Mesenchymal stem cell (in vitro differentiated cells and primary cell): ENCODE measurements at regions not wholly inside any gene's neighbourhood (a gene's known extent, or its start where the extent isn't known, plus 50 kb on each side); places are given as distances from the start of the nearest gene placed in this dataset.

Experiments
- DNase-seq: peaks from one replicate; pipeline ENCODE4 v3.0.0-alpha.2; 2013
- H2AFZ ChIP-seq: one replicate; pipeline ENCODE4 v1.6.1; 2013; ENCODE audit warnings: low read depth, mild to moderate bottlenecking, control low read depth, inconsistent platforms, low read length, moderate library complexity
- H2AK5ac ChIP-seq: 2 replicates; pipeline ENCODE4 v1.6.1; 2013; ENCODE audit warnings: low read length, moderate library complexity, mild to moderate bottlenecking, inconsistent platforms; ENCODE audit not compliant: severe bottlenecking
- H2BK120ac ChIP-seq: one replicate; pipeline ENCODE4 v1.6.1; 2013; ENCODE audit warnings: low read depth, mild to moderate bottlenecking, inconsistent platforms, low read length, moderate library complexity
- H2BK12ac ChIP-seq, 2 experiments: one replicate each; pipeline ENCODE4 v1.6.1; 2013; ENCODE audit warnings: inconsistent platforms in 2 of 2, low read length in 2 of 2, mild to moderate bottlenecking in 2 of 2, moderate library complexity in 2 of 2, control low read depth in 1 of 2
- H2BK15ac ChIP-seq: one replicate; pipeline ENCODE4 v1.6.1; 2013; ENCODE audit warnings: mild to moderate bottlenecking, low read depth, inconsistent platforms; ENCODE audit not compliant: poor library complexity, severe bottlenecking
- H2BK5ac ChIP-seq: 2 replicates; pipeline ENCODE4 v1.6.1; 2013; ENCODE audit warnings: low read depth, mild to moderate bottlenecking, low read length, control low read depth, inconsistent platforms; ENCODE audit not compliant: poor library complexity, severe bottlenecking
- H3K14ac ChIP-seq, 2 experiments: one replicate each; pipeline ENCODE4 v1.6.1; 2013; ENCODE audit warnings: inconsistent platforms in 2 of 2, low read length in 2 of 2, control low read depth in 1 of 2, mild to moderate bottlenecking in 1 of 2, moderate library complexity in 1 of 2
- H3K18ac ChIP-seq, 2 experiments: one replicate each; pipeline ENCODE4 v1.6.1; 2013; ENCODE audit warnings: inconsistent platforms in 2 of 2, low read length in 2 of 2, control low read depth in 1 of 2, low read depth in 1 of 2, mild to moderate bottlenecking in 1 of 2
- H3K23ac ChIP-seq, 2 experiments: one replicate each; pipeline ENCODE4 v1.6.1; 2013; ENCODE audit warnings: inconsistent platforms in 2 of 2, low read length in 2 of 2, mild to moderate bottlenecking in 2 of 2, moderate library complexity in 2 of 2, control low read depth in 1 of 2
- H3K27ac ChIP-seq: 2 replicates; pipeline ENCODE4 v1.5.1; 2013; ENCODE audit warnings: mild to moderate bottlenecking, moderate library complexity, low read length, control low read depth, inconsistent platforms; ENCODE audit not compliant: poor library complexity, severe bottlenecking
- H3K27me3 ChIP-seq, 2 experiments: 2 replicates each; pipeline versions ENCODE4 v1.6.1 to v1.7.0; 2013; ENCODE audit warnings: low read length in 2 of 2, mild to moderate bottlenecking in 2 of 2, moderate library complexity in 2 of 2, control low read depth in 1 of 2, inconsistent platforms in 1 of 2; ENCODE audit not compliant: control insufficient read depth in 1 of 2, insufficient read depth in 1 of 2
- H3K36me3 ChIP-seq, 2 experiments: 2 replicates each; pipeline versions ENCODE4 v1.6.1 to v1.7.0; 2013; ENCODE audit warnings: low read length in 2 of 2, control low read depth in 1 of 2, inconsistent platforms in 1 of 2, low read depth in 1 of 2, mild to moderate bottlenecking in 1 of 2; ENCODE audit not compliant: insufficient read depth in 2 of 2, control insufficient read depth in 1 of 2
- H3K4ac ChIP-seq, 2 experiments: one replicate each; pipeline ENCODE4 v1.6.1; 2013; ENCODE audit warnings: inconsistent platforms in 2 of 2, low read length in 2 of 2, mild to moderate bottlenecking in 2 of 2, moderate library complexity in 2 of 2, control low read depth in 1 of 2, low read depth in 1 of 2
- H3K4me1 ChIP-seq: 2 replicates; pipeline ENCODE4 v1.6.1; 2013; ENCODE audit warnings: low read depth, low read length, control low read depth; ENCODE audit not compliant: control insufficient read depth, insufficient read depth
- H3K4me2 ChIP-seq: 2 replicates; pipeline ENCODE4 v1.6.1; 2013; ENCODE audit warnings: low read length, mild to moderate bottlenecking, inconsistent platforms; ENCODE audit not compliant: poor library complexity, severe bottlenecking
- H3K4me3 ChIP-seq, 2 experiments: 2 replicates each; pipeline versions ENCODE4 v1.5.1 to v1.7.0; 2013; ENCODE audit warnings: low read length in 2 of 2, mild to moderate bottlenecking in 2 of 2, control low read depth in 1 of 2, low read depth in 1 of 2; ENCODE audit not compliant: insufficient read depth in 1 of 2
- H3K79me1 ChIP-seq: replicated peaks from 2 replicates; pipeline ENCODE4 v1.6.1; 2013; ENCODE audit warnings: mild to moderate bottlenecking, control low read depth, low read length, inconsistent platforms; ENCODE audit not compliant: poor library complexity, severe bottlenecking
- H3K9ac ChIP-seq: 2 replicates; pipeline ENCODE4 v1.7.0; 2013; ENCODE audit warnings: mild to moderate bottlenecking, low read length, moderate library complexity
- H3K9me3 ChIP-seq: 2 replicates; pipeline ENCODE4 v1.7.0; 2013; ENCODE audit warnings: mild to moderate bottlenecking, low read length; ENCODE audit not compliant: control insufficient read depth
- H4K8ac ChIP-seq: one replicate; pipeline ENCODE4 v1.6.1; 2013; ENCODE audit warnings: inconsistent platforms, mild to moderate bottlenecking, low read length, moderate library complexity
- H4K91ac ChIP-seq: one replicate; pipeline ENCODE4 v1.6.1; 2013; ENCODE audit warnings: mild to moderate bottlenecking, low read length, inconsistent platforms
- WGBS: methylation state at CpG from one replicate; pipeline ENCODE4 v1.1.7; 2013; ENCODE audit warnings: mixed read lengths; 5-methylcytosine and 5-hydroxymethylcytosine counted together

GRCh38 chr3:29011966-29012365, 268.9 kb upstream of the RBMS3 start:
- Histone ChIP-seq H3K4ac (no peak overlapping the region), H3K14ac (no peak overlapping the region), H4K91ac (no peak overlapping the region), H3K4me3 (no peak overlapping the region), H2BK15ac (no peak overlapping the region), H3K18ac (no peak overlapping the region), H3K9me3 (no peaks in the 10 kb centered on the region), H2AK5ac (no peak overlapping the region), H3K9ac (no peak overlapping the region), H4K8ac (no peak overlapping the region), H3K23ac (no peak overlapping the region), H3K4me2 (no peak overlapping the region), H3K4me1 (no peaks in the 10 kb centered on the region), H2BK12ac (no peak overlapping the region), H3K27me3 (no peaks in the 10 kb centered on the region), H2AFZ (no peak overlapping the region), H3K79me1 (no peaks in the 10 kb centered on the region), H2BK5ac (no peak overlapping the region), H3K27ac (no peak overlapping the region), H2BK120ac (no peak overlapping the region), H3K36me3 (no peaks in the 10 kb centered on the region)
- no peak for DNase-seq
- 92% methylated on average over 2 of the region's 3 CpGs for WGBS

- H3K9ac ChIP-seq: no peak overlapping the region
- H2AK5ac ChIP-seq: no peak overlapping the region
- H3K18ac ChIP-seq: no peak overlapping the region
- H3K27me3 ChIP-seq: no peaks in the 10 kb centered on the region
- no peak overlapping the region for H2BK15ac ChIP-seq
- DNase-seq: no peak
- no peak overlapping the region for H3K14ac ChIP-seq
- no peaks in the 10 kb centered on the region for H3K4me1 ChIP-seq
- H3K4me2 ChIP-seq: no peak overlapping the region
- no peak overlapping the region for H3K4me3 ChIP-seq
- H3K27ac ChIP-seq: no peak overlapping the region
- H3K9me3 ChIP-seq: no peaks in the 10 kb centered on the region
- H2BK120ac ChIP-seq: no peak overlapping the region
- no peaks in the 10 kb centered on the region for H3K36me3 ChIP-seq
- H4K91ac ChIP-seq: no peak overlapping the region
- 100% methylated on average over 1 of the region's 1 CpG for WGBS
- H2BK12ac ChIP-seq: no peak overlapping the region
- no peak overlapping the region for H4K8ac ChIP-seq
- H3K79me1 ChIP-seq: no peaks in the 10 kb centered on the region
- no peak overlapping the region for H3K4ac ChIP-seq
- no peak overlapping the region for H3K23ac ChIP-seq
- H2BK5ac ChIP-seq: no peak overlapping the region
- no peak overlapping the region for H2AFZ ChIP-seq
These were observed 257.9 kb upstream of the RBMS3 start for GRCh38 chr3:29022976-29023375.

GRCh38 chr3:29026286-29026685, 254.6 kb upstream of the RBMS3 start:
- H3K9ac ChIP-seq: no peak overlapping the region
- no peak overlapping the region for H2BK12ac ChIP-seq
- no peak overlapping the region for H3K4me2 ChIP-seq
- no peak overlapping the region for H4K8ac ChIP-seq
- WGBS: no CpG with 5 or more reads among the region's 2 CpGs
- H3K4me1 ChIP-seq: no peaks in the 10 kb centered on the region
- no peak overlapping the region for H2BK120ac ChIP-seq
- no peak overlapping the region for H3K4ac ChIP-seq
- H3K4me3 ChIP-seq: no peak overlapping the region
- no peak overlapping the region for H4K91ac ChIP-seq
- H3K18ac ChIP-seq: no peak overlapping the region
- H3K9me3 ChIP-seq: no peaks in the 10 kb centered on the region
- no peaks in the 10 kb centered on the region for H3K79me1 ChIP-seq
- no peak overlapping the region for H3K14ac ChIP-seq
- H2BK5ac ChIP-seq: no peak overlapping the region
- H2AK5ac ChIP-seq: no peak overlapping the region
- H3K27me3 ChIP-seq: no peaks in the 10 kb centered on the region
- no peak overlapping the region for H2AFZ ChIP-seq
- no peak for DNase-seq
- H3K36me3 ChIP-seq: no peaks in the 10 kb centered on the region
- H3K27ac ChIP-seq: no peak overlapping the region
- no peak overlapping the region for H3K23ac ChIP-seq
- H2BK15ac ChIP-seq: no peak overlapping the region

- Histone ChIP-seq H3K27ac (no peak overlapping the region), H3K4me3 (no peak overlapping the region), H3K27me3 (no peaks in the 10 kb centered on the region), H3K18ac (no peak overlapping the region), H2BK5ac (no peak overlapping the region), H3K4me2 (no peak overlapping the region), H4K91ac (no peak overlapping the region), H3K36me3 (no peaks in the 10 kb centered on the region), H3K4ac (no peak overlapping the region), H2BK120ac (no peak overlapping the region), H3K9ac (no peak overlapping the region), H2BK15ac (no peak overlapping the region), H4K8ac (no peak overlapping the region), H3K14ac (no peak overlapping the region), H2AFZ (no peak overlapping the region), H3K9me3 (no peaks in the 10 kb centered on the region), H3K79me1 (no peaks in the 10 kb centered on the region), H3K23ac (no peak overlapping the region), H2BK12ac (no peak overlapping the region), H3K4me1 (no peaks in the 10 kb centered on the region), H2AK5ac (no peak overlapping the region)
- no peak for DNase-seq
- no CpG with 5 or more reads among the region's 3 CpGs for WGBS
These were observed 253.9 kb upstream of the RBMS3 start for GRCh38 chr3:29026959-29027358.
